HG03342 (cell line): ENCODE measurements at regions not wholly inside any gene's neighbourhood (a gene's known extent, or its start where the extent isn't known, plus 50 kb on each side); places are given as distances from the start of the nearest gene placed in this dataset.

Source experiments
- ATAC-seq: cut with Tn5 transposase; IDR thresholded peaks from one replicate; pipeline ENCODE4 v1.9.1; 2021; ENCODE audit warnings: mild to moderate bottlenecking, moderate library complexity; ENCODE audit not compliant: unreplicated experiment

GRCh38 chr13:80428349-80429096 lies 87.6 kb upstream of the SPRY2 start:
- ATAC-seq = no peak

- ATAC-seq = no peak
These were observed 78.5 kb upstream of the SPRY2 start for GRCh38 chr13:80419416-80419815.

GRCh38 chr13:80413611-80414010 lies 72.7 kb upstream of the SPRY2 start:
- ATAC-seq = no peak

GRCh38 chr13:80408270-80408669 lies 67.3 kb upstream of the SPRY2 start:
- no peak for ATAC-seq

- ATAC-seq = no peak
These were observed 60.0 kb upstream of the SPRY2 start for GRCh38 chr13:80400865-80401426.

- peak; percentile 46 for ATAC-seq
These were observed 59.4 kb upstream of the SPRY2 start for GRCh38 chr13:80400164-80400864.

GRCh38 chr13:80399340-80400163 lies 58.6 kb upstream of the SPRY2 start:
- peak; percentile 40 for ATAC-seq
